Karpas-422 (cell line): ENCODE measurements at regions not wholly inside any gene's neighbourhood (a gene's known extent, or its start where the extent isn't known, plus 50 kb on each side); places are given as distances from the start of the nearest gene placed in this dataset.

Source experiments
- DNase-seq: peaks from one replicate; pipeline ENCODE4 v3.0.0-alpha.2; 2015
- H2AFZ ChIP-seq: fragments of 200-600 bp; sonication (generic); 2 replicates; pipeline ENCODE4 v1.6.1; 2014; ENCODE audit warnings: antibody characterized with exemption, low read length, mixed read lengths
- H3K27ac ChIP-seq: fragments of 200-600 bp; sonication (generic); 2 replicates; pipeline ENCODE4 v1.5.1; 2014; ENCODE audit warnings: mild to moderate bottlenecking, low read length, moderate library complexity
- H3K27me3 ChIP-seq: fragments of 200-600 bp; sonication (generic); 2 replicates; pipeline ENCODE4 v1.6.1; 2014; ENCODE audit warnings: low read length, mixed read lengths
- H3K36me3 ChIP-seq: fragments of 200-600 bp; sonication (generic); 2 replicates; pipeline ENCODE4 v1.6.1; 2014; ENCODE audit warnings: low read length, mixed read lengths; ENCODE audit not compliant: insufficient read depth
- H3K4me1 ChIP-seq: fragments of 200-600 bp; sonication (generic); 2 replicates; pipeline ENCODE4 v1.6.1; 2014; ENCODE audit warnings: mild to moderate bottlenecking, low read length, mixed read lengths
- H3K4me2 ChIP-seq: fragments of 200-600 bp; sonication (generic); 2 replicates; pipeline ENCODE4 v1.6.1; 2014; ENCODE audit warnings: low read length, low read depth, mild to moderate bottlenecking; ENCODE audit not compliant: poor library complexity, severe bottlenecking
- H3K4me3 ChIP-seq: fragments of 200-600 bp; sonication (generic); 2 replicates; pipeline ENCODE4 v1.5.1; 2014; ENCODE audit warnings: mild to moderate bottlenecking, antibody characterized with exemption, low read length, mixed read lengths
- H3K79me2 ChIP-seq: fragments of 200-600 bp; sonication (generic); 2 replicates; pipeline ENCODE4 v1.6.1; 2014; ENCODE audit warnings: mild to moderate bottlenecking, low read length, mixed read lengths
- H3K9ac ChIP-seq: fragments of 200-600 bp; sonication (generic); 2 replicates; pipeline ENCODE4 v1.6.0; 2014; ENCODE audit warnings: low read length
- H3K9me2 ChIP-seq: fragments of 200-600 bp; sonication (generic), shearing (Covaris generic); replicated peaks from 2 replicates; pipeline ENCODE4 v1.6.0; 2014; ENCODE audit warnings: mild to moderate bottlenecking, low read length, moderate library complexity; ENCODE audit not compliant: insufficient read depth
- H3K9me3 ChIP-seq: fragments of 300-700, 200-600 bp; sonication (generic); 2 replicates; pipeline ENCODE4 v1.6.1; 2014; ENCODE audit warnings: low read length, mixed read lengths
- H4K20me1 ChIP-seq: fragments of 200-600 bp; sonication (generic); 2 replicates; pipeline ENCODE4 v1.6.1; 2014; ENCODE audit warnings: mild to moderate bottlenecking, antibody characterized with exemption, low read length, low read depth; ENCODE audit not compliant: insufficient read depth

- Histone ChIP-seq H3K27ac (no peak overlapping the region), H3K4me1 (no peaks in the 10 kb centered on the region), H3K79me2 (no peaks in the 10 kb centered on the region), H3K4me3 (no peak overlapping the region), H3K4me2 (no peak overlapping the region), H3K27me3 (no peaks in the 10 kb centered on the region), H3K9ac (no peak overlapping the region), H3K9me2 (no peaks in the 10 kb centered on the region), H3K36me3 (no peaks in the 10 kb centered on the region), H3K9me3 (peaks cover 29% of the 10 kb centered on the region), H2AFZ (no peak overlapping the region), H4K20me1 (no peaks in the 10 kb centered on the region)
- DNase-seq: no peak
Observed at GRCh38 chr4:32745351-32745750, 2025.2 kb downstream of the PCDH7 start.

GRCh38 chr4:32748061-32748460, 2027.9 kb downstream of the PCDH7 start:
- Histone ChIP-seq H2AFZ (no peak overlapping the region), H3K9me2 (no peaks in the 10 kb centered on the region), H3K4me2 (no peak overlapping the region), H3K36me3 (no peaks in the 10 kb centered on the region), H3K4me1 (no peaks in the 10 kb centered on the region), H3K27me3 (no peaks in the 10 kb centered on the region), H3K79me2 (no peaks in the 10 kb centered on the region), H3K9ac (no peak overlapping the region), H4K20me1 (no peaks in the 10 kb centered on the region), H3K27ac (no peak overlapping the region), H3K4me3 (no peak overlapping the region), H3K9me3 (peaks cover 39% of the 10 kb centered on the region)
- no peak for DNase-seq

- no peak overlapping the region for H3K9ac ChIP-seq
- H3K27ac ChIP-seq: no peak overlapping the region
- H3K4me3 ChIP-seq: no peak overlapping the region
- no peak overlapping the region for H3K4me2 ChIP-seq
- no peaks in the 10 kb centered on the region for H3K9me2 ChIP-seq
- H2AFZ ChIP-seq: no peak overlapping the region
- H3K79me2 ChIP-seq: no peaks in the 10 kb centered on the region
- H3K9me3 ChIP-seq: peaks cover 40% of the 10 kb centered on the region
- no peaks in the 10 kb centered on the region for H3K36me3 ChIP-seq
- H4K20me1 ChIP-seq: no peaks in the 10 kb centered on the region
- H3K27me3 ChIP-seq: no peaks in the 10 kb centered on the region
- no peaks in the 10 kb centered on the region for H3K4me1 ChIP-seq
- no peak for DNase-seq
Observed at GRCh38 chr4:32748498-32748897, 2028.3 kb downstream of the PCDH7 start.

GRCh38 chr4:32752962-32753361, 2032.8 kb downstream of the PCDH7 start:
- no peak overlapping the region for H3K27ac ChIP-seq
- no peaks in the 10 kb centered on the region for H3K9me2 ChIP-seq
- no peak overlapping the region for H3K9ac ChIP-seq
- no peaks in the 10 kb centered on the region for H3K27me3 ChIP-seq
- H3K9me3 ChIP-seq: peaks cover 51% of the 10 kb centered on the region
- no peaks in the 10 kb centered on the region for H4K20me1 ChIP-seq
- no peaks in the 10 kb centered on the region for H3K79me2 ChIP-seq
- no peak overlapping the region for H3K4me2 ChIP-seq
- H3K4me3 ChIP-seq: no peak overlapping the region
- no peaks in the 10 kb centered on the region for H3K4me1 ChIP-seq
- DNase-seq: no peak
- no peaks in the 10 kb centered on the region for H3K36me3 ChIP-seq
- H2AFZ ChIP-seq: no peak overlapping the region

DNA sequence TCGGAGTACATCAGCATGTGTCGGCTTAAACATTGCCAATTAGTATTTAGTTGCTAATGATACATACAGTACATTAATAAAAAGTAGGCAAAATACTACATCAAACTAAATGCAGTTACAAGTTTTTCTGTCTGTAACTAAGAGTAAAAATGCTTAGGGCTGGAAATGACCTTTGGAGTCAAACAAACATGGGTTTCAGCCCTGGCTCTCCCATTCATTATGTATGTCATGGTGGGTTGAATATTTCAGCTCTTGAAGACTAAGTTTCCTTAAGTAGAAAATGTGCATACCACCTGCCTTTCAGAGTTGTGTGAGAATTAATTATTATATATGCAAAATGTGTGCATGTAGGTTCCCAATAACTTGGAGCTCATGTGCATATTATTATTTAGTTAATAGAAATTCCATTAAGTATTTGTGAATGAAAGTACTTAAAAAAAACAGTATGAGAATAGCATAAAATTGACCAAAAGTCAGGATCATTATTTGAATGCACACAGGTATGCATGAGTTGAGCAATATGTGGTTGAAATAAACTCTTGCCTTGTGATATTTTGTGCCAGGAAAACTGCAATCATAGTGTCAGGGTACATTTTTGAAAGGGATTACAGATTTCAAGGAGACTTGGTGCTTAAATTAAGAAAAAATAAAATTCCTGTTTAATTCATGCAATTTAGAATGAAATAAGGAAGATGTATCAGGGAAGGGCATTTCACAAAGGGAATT, 2048.7 kb downstream of the PCDH7 start:
- Histone ChIP-seq H3K9me3 (peaks cover 22% of the 10 kb centered on the region), H3K27me3 (no peaks in the 10 kb centered on the region), H3K4me2 (no peak overlapping the region), H3K9ac (no peak overlapping the region), H3K36me3 (no peaks in the 10 kb centered on the region), H3K79me2 (no peaks in the 10 kb centered on the region), H3K4me1 (no peaks in the 10 kb centered on the region), H3K27ac (no peak overlapping the region), H4K20me1 (no peaks in the 10 kb centered on the region), H3K4me3 (no peak overlapping the region), H2AFZ (no peak overlapping the region), H3K9me2 (no peaks in the 10 kb centered on the region)
- no peak for DNase-seq

GRCh38 chr4:32771491-32771890, 2051.3 kb downstream of the PCDH7 start:
- no peak for DNase-seq
- Histone ChIP-seq H3K4me1 (no peaks in the 10 kb centered on the region), H3K79me2 (no peaks in the 10 kb centered on the region), H3K36me3 (no peaks in the 10 kb centered on the region), H3K4me3 (no peak overlapping the region), H3K27ac (no peak overlapping the region), H3K9ac (no peak overlapping the region), H4K20me1 (no peaks in the 10 kb centered on the region), H3K4me2 (no peak overlapping the region), H2AFZ (no peak overlapping the region), H3K9me3 (peaks cover 22% of the 10 kb centered on the region), H3K9me2 (no peaks in the 10 kb centered on the region), H3K27me3 (no peaks in the 10 kb centered on the region)

DNA sequence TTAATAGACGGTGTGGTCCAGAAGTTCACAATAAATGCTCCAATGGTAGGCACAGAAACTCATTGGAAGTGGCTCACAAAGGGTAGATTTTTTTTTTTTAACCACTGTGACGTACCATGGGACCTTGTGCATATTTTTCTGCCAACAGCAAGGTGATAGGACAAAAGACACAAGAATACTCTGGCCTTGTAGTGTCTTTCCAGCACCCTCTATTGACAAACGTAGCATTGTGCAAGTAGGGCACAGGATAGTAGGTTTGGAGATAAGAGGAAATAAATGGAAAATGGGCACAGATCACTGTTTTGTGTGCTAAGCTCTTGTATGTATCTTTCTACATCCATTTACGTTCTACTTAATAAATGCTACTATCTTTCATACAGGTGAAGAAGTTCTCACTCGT, 2054.9 kb downstream of the PCDH7 start:
- DNase-seq: peak; percentile 41
- peaks cover 30% of the 10 kb centered on the region for H3K9me3 ChIP-seq
- H3K36me3 ChIP-seq: no peaks in the 10 kb centered on the region
- H3K9ac ChIP-seq: no peak overlapping the region
- no peak overlapping the region for H3K4me2 ChIP-seq
- no peaks in the 10 kb centered on the region for H3K9me2 ChIP-seq
- no peaks in the 10 kb centered on the region for H3K27me3 ChIP-seq
- H3K79me2 ChIP-seq: no peaks in the 10 kb centered on the region
- H3K4me1 ChIP-seq: no peaks in the 10 kb centered on the region
- no peaks in the 10 kb centered on the region for H4K20me1 ChIP-seq
- H3K4me3 ChIP-seq: no peak overlapping the region
- H2AFZ ChIP-seq: no peak overlapping the region
- no peak overlapping the region for H3K27ac ChIP-seq

GRCh38 chr4:32776435-32777203, 2056.4 kb downstream of the PCDH7 start:
- no peaks in the 10 kb centered on the region for H3K36me3 ChIP-seq
- no peak overlapping the region for H2AFZ ChIP-seq
- no peaks in the 10 kb centered on the region for H3K79me2 ChIP-seq
- H3K27me3 ChIP-seq: no peaks in the 10 kb centered on the region
- no peaks in the 10 kb centered on the region for H3K9me2 ChIP-seq
- H3K4me2 ChIP-seq: no peak overlapping the region
- H3K9ac ChIP-seq: no peak overlapping the region
- no peak for DNase-seq
- H3K27ac ChIP-seq: no peak overlapping the region
- H3K4me3 ChIP-seq: no peak overlapping the region
- H4K20me1 ChIP-seq: no peaks in the 10 kb centered on the region
- peaks cover 34% of the 10 kb centered on the region for H3K9me3 ChIP-seq
- H3K4me1 ChIP-seq: no peaks in the 10 kb centered on the region
